GM21515 (cell line): ENCODE measurements at regions not wholly inside any gene's neighbourhood (a gene's known extent, or its start where the extent isn't known, plus 50 kb on each side); places are given as distances from the start of the nearest gene placed in this dataset.
A peak's percentile ranks its signal among the peaks of the same experiment; 100 is the strongest.

Source experiments
- ATAC-seq: cut with Tn5 transposase; IDR thresholded peaks from one replicate; pipeline ENCODE4 v1.9.1; 2021; ENCODE audit not compliant: unreplicated experiment

DNA sequence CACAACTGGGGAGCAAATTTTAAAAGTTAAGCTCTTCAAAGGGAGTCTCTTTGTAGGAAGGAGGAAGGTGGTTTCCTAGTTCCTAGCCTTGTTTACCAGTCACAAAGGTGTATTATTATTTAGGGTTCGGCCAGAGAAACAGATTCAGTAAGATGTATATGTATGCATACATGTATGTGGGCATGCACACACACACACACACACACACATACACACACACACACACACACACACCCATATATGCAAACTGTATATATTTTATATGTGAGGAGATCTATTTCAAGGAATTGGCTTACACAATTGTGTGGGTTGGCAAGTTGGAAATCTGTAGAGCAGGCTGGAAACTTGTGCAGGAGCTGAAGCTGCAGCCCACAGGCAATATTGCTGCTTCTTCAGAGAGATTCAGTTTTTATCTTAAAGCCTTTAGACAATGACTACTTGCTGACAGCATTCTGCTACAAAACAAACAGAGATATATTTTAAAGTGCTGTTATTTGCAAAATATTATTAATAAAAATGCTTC lies 75.3 kb upstream of the DNAH5 start:
- no peak for ATAC-seq

DNA sequence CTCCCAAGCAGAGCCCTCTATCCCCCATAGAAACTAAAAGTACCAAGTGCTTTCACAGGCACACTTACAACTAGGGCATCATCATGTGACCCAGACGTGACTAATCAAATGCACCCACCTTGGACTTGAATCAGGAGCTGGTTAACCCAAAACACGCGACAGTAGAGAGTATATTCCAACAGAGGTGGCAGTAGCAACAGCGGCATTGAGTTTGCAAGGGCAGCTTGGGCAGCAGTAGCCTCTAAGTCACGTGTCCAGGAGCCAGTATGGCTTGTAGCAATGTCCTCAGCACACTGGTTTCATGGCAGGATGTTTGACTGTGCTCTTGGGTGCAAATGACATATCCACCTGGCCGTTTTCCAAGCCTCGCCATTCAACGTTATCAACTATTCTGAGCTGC lies 73.4 kb upstream of the DNAH5 start:
- ATAC-seq, result no peak

DNA sequence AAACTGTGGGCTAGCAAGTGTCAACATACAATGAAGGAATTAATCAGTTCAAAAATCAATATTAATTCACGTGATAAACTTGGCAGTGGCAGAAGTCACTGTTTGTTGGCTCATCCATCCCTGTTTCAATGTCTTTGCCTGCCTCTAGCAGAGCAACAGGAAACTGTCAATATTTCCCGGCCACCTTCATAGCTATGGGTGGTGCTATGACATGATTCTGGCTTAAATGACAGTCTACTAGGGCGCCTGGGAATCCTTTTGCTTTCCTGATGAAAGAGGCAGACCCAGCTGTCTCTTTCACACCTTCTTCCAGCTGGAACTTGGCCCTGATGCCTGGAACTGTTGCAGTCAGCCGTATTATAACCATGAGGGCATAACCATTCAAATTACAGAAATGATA lies 72.1 kb upstream of the DNAH5 start:
- ATAC-seq, result no peak

DNA sequence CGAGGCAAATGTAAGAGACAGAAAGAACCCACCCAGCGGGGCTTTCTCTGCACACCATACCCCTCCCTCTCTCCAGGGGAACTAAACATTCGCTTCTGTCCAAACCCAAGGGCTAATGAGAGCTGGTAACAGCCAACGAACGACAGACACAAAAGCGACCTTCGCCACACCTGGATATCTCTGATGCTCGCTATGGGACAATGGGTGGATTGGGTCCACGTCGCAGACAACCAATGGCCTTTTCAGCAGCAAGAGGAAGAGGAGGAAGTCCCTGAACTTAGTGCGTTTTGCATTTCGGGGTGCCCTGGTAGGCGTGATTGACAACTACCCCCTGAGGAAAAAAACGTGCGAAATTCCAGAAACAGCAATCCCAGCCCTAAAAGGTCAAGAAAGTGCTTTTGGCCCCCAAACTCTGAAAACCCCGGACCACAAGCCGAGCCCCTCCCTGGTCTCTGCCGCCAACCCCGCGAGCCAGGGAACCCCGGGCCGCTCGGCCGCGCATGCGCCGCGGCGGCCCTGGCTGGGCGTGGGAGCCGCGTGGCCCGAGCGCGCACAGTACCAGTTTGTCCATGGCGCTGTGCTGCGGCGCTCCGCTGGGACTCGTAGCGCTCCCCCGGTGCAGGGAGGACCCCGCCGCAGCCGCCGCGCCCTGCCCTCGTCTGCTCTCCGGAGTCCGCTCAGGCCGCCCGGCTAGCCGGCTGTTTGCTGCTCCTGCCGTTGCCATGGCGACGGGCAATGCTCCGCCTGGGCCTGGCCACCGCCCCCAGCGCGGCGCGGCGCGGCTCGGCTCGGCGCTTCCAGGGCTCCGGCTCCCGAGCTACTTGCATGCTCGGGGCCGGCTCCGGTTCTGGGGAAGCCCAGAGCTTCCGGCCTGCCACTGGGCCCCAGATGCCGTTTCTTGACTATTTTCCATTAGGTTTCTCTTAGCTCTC lies 66.9 kb upstream of the DNAH5 start:
- peak; percentile 95 for ATAC-seq

DNA sequence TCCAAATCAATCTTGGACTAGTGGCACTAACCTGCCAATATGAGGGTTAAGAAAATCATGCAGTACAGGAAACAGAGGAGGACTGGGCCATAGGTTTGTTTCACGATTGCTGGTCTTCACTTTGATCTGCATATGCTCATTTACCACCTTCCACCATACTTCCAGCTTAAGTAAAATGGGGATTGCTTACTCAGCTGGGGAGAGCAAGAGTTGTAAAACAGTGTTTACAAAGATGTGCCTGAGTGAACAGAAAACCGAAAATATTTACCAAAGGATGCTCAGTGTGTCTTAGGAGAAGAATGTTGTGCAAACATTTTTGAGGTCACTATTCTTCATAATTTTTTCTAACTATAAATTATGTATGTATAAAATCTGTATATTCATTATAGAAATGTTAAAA lies 65.1 kb upstream of the DNAH5 start:
- no peak for ATAC-seq

DNA sequence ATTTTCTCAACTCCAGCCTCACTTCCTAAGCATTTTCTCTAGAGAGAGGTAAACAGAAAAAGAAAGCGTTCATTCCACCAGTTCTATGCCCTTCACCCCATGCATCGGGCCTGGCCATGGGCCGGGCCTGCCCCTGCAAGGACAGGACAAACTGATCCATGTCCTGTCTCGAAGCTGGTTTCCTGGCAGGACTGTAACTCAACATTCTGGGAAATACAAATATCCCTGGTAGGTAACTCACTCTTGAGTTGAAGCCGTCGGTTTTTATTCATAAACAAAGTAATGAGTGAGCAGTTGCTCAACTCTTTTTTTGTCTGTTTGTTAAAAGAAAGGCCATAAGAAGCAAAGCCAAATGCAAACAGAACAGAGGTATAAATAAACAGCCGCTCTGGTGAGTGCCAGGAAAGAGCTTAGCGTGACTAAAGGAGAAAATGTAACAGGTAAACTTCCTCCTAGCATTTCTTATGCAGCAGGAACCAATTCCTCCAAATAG lies 64.4 kb upstream of the DNAH5 start:
- no peak for ATAC-seq

DNA sequence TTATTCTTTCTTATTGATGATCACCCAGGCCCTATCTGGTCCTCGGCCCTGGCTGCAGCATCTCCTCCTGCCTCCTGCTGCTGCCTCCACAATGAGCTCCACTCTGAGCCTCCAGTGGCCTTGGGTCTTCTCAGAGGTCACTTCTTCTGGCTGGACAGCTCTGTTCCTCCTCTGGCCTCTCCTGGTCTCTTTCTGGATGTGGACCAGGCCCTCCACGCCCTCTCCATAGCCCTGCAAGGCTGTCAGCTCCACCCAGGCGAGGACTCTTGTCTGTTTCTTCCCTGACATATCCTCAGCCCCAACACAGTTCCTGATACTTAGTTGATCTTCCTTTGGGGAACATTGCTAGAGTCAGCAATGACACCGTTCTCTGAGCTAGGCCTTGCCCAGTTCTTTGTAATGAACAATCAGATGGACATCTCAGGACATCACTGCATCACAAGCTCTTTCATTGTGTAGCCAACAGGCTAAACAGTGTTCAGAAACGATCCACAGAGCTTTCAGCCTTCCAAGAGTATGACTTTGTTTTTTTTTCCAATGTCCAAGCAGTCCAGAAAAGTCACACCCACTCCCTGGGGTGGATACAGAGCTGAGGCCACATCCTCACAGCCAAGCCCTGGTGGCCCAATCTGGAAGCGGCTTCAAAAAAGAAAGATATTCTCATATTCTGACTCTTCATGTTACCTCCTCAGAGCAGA lies 62.5 kb upstream of the DNAH5 start:
- no peak for ATAC-seq

DNA sequence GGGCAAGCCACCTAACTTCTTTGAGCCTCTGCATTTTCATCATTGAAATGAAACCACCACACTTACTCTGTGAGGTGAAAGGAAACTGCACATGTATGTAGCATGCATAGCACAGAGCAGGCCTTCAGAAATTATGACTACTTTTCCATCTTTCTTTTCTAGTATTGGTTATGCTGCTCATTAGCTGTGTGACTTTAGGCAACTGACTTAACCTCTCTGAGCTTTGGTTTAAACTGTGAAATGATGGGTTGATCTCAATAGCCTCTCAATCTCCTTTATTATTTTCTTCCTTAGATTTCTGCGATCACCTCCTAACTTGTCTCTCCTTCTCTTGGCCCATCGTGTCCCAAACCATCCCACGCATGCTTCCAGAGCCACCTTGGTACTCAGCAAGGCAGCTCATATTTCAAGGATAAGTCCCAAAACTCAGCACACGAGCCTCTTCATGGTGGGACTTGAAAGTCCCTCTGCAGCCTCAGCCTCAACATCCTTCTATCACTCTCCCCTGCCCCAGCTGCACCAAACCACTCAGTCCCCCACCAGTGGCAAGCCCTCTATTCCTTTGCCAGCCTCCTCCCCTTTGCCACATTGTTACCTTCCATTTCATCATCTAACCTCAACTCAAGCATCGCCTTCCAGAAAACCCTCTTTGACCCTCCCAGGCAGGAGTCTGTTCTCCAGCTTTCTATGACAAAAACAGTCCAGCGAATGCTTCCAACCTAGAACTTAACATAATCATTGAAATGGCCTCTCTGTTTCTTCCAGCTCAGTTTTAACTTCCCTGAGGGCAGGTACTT lies 60.3 kb upstream of the DNAH5 start:
- ATAC-seq, result no peak

DNA sequence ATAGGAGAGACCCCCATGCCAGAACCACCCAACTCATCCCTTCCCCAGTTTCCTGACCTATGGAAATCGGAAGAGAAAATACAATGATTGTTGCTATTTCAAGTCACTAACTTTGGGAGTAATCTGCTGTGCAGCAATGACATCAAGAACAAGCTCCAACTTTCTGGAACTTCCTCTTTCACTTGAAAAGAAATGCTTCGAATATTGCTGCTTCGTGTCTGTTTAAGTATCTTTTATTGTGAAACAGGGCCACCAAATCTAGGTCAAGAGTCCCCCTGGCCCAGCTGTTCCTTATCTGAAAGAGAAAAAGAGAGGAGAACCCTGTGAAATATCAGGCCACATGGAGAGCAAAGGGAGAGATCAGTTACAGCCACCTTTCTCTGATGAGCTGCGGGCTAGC lies 59.4 kb upstream of the DNAH5 start:
- ATAC-seq, result no peak

DNA sequence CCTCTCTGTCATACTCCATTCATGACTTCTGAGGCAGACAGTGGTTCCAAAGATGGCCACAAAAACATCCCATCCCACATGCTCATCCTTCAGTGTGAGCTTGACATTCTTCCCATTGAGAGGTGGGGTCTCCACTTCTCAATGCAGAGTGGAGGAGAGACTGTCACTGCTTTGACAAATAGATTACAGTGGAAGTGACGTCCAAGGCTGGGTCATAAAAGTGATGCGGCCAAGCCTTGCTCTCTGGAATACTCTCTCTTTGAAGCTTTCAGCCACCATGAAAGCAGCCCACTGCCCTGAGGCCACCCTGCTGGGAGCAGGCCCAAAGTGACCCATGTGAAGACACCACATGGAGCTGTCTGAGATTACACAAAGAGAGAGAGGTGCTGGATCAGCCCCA lies 59.0 kb upstream of the DNAH5 start:
- no peak for ATAC-seq

DNA sequence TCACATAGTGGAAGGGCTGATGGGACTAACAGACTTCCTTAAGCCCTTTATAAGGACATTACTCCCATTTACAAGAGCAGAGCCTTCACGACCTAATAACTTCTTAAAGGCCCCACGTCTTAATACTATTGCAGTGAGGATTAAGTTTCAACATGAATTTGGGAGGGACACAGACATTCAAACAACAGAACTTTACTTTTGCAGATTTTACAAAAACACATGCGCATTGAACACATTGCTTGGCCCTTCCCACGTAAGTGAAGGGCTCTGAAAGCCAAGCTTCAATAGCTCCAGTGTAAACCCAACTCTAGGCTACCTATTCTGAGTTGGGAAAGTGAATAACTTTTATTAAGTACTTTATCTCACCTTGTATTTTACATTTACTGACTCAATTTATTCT lies 53.8 kb upstream of the DNAH5 start:
- no peak for ATAC-seq

DNA sequence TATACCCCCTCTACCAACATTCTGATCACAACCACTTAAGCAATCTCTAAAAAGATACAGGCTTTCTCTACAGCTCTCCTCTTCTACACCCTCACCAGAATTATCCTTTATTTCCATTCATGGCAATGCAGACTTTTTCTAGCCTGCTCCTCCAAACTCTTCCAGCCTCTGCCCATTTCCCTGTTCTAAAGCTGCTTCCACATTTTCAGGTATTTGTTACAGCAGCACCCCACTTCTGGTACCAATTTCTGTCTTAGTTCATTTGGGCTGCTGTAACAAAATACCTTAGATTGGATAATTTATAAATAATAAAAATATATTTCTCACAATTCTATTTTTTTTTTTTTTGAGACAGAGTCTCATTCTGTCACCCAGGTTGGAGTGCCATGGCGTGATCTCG lies 53.0 kb upstream of the DNAH5 start:
- no peak for ATAC-seq

DNA sequence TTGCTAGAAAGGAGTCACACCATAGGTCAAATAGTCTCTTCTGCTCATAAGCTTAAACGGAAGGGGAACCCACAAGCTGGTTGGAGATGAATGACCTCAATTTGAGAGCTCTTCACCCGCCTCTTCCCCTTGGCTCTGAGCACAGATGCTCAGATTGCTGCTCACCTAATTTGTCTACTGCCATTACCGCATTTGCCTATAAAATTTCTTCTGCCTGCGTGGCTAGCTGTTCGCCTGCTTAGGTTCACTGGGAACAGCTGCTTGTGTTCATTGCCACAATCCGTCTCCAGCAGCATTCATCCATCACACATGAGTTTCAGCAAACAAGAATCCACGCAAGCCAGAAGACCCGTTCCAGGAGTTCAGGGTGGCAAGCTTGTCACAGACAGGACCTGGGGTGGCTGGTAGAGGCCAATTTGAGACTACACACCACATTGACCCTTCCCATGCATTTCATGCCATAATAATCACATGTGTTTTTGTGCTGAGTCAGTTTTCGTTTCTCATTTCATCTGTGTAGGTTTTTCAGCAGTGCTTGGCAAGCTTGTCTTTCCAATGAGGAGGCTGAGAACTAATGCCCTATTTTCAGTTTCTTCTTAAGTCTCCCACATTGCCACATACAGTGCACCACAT lies 50.2 kb upstream of the DNAH5 start:
- peak; percentile 54 for ATAC-seq
